ENCODE measurements at regions not wholly inside any gene's neighbourhood (a gene's known extent, or its start where the extent isn't known, plus 50 kb on each side); places are given as distances from the start of the nearest gene placed in this dataset.
A peak's percentile ranks its signal among the peaks of the same experiment; 100 is the strongest.
"Not testable (repeated sequence)": the region's sequence is repeated elsewhere in the genome, so short reads cannot be mapped to it uniquely, and the experiment has no call there.

- ATAC-seq (ENCODE audit: low FRiP score) (no peak), DNase-seq (ENCODE audit: low spot score) (no peak)
- no peak for TF ChIP-seq CTCF (IDR thresholded peaks at IDR 0.05)
Observed at GRCh38 chr6:96394727-96395126, 126.9 kb upstream of the UFL1 start.

GRCh38 chr6:96410467-96410866, 111.1 kb upstream of the UFL1 start:
- DNase-seq (ENCODE audit: low spot score) (no peak), ATAC-seq (ENCODE audit: low FRiP score) (no peak)
- TF ChIP-seq CTCF (IDR thresholded peaks at IDR 0.05), result no peak

GRCh38 chr6:96420294-96420693, 101.3 kb upstream of the UFL1 start:
- TF ChIP-seq CTCF (IDR thresholded peaks at IDR 0.05), result no peak
- DNase-seq (ENCODE audit: low spot score), result no peak
- no peak for ATAC-seq (ENCODE audit: low FRiP score)

GRCh38 chr6:96433950-96434349, 87.7 kb upstream of the UFL1 start:
- DNase-seq (ENCODE audit: low spot score), result no peak
- TF ChIP-seq CTCF (IDR thresholded peaks at IDR 0.05), result no peak
- peak; percentile 41 for ATAC-seq (ENCODE audit: low FRiP score)

GRCh38 chr6:96436398-96436797, 85.2 kb upstream of the UFL1 start:
- no peak for DNase-seq (ENCODE audit: low spot score)
- ATAC-seq (ENCODE audit: low FRiP score), result no peak
- no peak for TF ChIP-seq CTCF (IDR thresholded peaks at IDR 0.05)

GRCh38 chr6:96437228-96437627, 84.4 kb upstream of the UFL1 start:
- not testable (repeated sequence) for ATAC-seq (ENCODE audit: low FRiP score); DNase-seq (ENCODE audit: low spot score)

GRCh38 chr6:96450082-96450769, 71.4 kb upstream of the UFL1 start:
- TF ChIP-seq CTCF (IDR thresholded peaks at IDR 0.05), result no peak
- no peak for DNase-seq (ENCODE audit: low spot score)
- ATAC-seq (ENCODE audit: low FRiP score), result no peak

Measured in omental fat pad (tissue), 3 donors.